HG03103 (cell line): ENCODE measurements at regions not wholly inside any gene's neighbourhood (a gene's known extent, or its start where the extent isn't known, plus 50 kb on each side); places are given as distances from the start of the nearest gene placed in this dataset.

Source experiments
- ATAC-seq: cut with Tn5 transposase; IDR thresholded peaks from one replicate; pipeline ENCODE4 v1.9.1; 2021; ENCODE audit warnings: low read depth; ENCODE audit not compliant: unreplicated experiment

DNA sequence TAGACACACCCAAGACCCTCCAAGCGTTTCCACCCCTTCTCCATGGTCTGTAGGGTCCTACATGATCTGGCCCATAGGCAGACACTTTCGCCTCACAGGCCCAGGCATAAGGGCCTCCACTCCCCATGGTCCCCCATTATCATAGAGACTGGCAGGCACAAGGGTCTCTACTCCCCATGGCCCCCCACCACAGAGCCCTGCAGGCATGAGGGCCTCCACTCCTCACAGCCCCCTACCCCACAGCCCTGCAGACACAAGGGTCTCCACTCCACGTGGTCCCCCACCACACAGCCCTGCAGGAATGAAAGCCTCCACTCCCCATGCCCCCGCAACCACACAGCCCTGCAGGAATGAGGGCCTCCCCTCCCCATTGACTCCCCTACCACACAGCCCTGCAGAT, 159.7 kb upstream of the AGAP1 start:
- ATAC-seq: no peak

DNA sequence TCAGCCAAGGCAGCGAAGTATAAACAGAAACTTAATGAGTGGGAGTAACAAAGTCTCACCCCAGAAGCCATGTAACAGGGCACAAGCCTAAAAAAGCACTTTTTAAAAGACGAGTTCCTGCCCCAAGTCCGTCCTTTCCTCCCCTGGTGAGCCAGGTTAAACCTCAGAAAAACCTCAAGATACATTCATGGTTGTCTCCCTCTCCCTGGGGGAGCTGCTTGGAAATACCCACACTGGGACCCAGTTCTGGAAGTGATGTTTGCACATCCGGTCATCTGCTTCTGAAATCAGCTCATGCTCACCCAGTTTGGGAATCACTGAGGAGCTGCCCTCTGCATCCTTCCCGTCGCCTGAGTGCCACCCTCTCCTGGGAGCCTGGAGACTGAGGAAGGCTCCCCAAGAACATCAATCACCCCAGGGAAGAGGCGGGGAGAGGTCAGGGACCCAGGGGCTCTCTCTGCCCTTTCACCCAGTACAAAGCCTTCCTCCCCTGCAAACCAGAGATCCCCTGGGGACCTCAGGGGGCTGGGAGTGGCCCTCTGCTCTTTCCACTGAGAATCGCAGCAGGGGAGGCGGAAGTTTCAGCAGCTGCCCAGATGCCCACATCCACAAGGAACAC, 150.6 kb upstream of the AGAP1 start:
- ATAC-seq: no peak

DNA sequence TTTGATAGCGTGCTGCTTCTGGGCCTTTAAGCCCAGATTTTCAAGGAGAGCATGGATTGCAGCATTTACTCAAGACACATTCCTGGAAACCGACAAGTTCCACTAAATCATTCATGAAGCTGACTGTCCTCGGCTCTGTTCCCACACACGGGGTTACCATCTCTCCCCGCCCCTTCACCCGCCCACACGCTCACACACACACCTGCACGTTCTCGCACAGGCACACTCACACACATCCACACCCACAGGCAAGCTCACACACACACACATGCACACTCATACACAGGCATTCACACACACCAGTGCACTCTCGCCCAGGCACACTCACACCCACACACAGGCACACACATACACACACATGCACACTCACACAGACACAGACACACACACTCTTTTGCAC, 150.0 kb upstream of the AGAP1 start:
- no peak for ATAC-seq

DNA sequence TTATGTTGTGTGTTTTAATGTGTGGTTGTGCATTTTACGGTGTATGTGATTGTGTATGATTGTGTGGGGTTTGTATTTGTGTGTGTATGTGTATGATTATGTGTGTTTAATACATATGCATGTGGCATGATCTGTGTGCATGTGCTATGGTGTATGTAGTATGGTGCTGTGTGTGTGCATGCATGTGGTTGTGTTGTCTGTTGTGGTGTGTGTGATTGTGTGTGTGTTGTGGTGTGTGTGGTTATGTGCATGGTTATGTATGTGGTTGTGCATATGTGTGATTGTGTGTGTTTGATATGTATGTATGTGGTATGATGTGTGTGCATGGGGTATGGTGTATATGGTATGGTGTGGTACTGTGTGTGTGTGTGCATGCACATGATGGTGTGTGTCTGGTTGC, 148.1 kb upstream of the AGAP1 start:
- no peak for ATAC-seq

DNA sequence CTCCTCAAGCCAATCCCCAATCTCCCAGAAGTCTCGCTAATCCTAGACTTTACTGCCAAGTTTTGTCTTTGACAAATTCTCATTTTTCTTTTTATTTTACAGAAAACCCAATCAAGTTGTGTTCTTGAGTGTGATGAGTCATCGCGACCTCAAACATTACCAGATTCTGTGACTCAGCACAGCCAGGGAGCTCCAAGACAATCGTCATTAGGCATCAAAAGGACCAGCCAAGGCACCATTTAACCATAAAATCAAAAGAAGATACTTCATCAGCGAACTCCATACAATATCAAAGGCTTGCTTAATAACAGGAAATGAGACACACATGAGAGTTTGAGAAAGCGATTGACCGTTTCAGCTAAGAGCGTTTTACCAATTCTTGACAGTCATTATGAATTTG, 146.2 kb upstream of the AGAP1 start:
- ATAC-seq: no peak

DNA sequence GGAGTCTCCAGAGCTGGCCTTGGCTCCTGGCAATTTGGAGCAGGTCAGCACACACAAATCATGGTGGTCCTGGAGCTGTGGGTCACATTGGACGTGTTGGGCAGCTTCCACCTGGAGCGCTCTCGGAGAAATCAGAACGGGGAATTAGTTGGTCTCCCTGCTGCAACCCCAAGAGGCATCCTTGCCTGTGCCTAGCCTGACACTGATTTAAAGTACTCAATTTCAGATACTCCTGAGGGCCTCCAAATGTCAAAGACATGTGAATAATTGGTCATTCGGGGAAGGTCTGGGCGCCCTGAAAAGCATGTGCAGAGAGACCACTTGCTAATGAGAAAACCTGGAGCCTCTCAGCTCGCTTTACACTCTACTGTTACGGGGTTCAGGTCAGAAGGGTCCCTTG, 145.5 kb upstream of the AGAP1 start:
- ATAC-seq: no peak

DNA sequence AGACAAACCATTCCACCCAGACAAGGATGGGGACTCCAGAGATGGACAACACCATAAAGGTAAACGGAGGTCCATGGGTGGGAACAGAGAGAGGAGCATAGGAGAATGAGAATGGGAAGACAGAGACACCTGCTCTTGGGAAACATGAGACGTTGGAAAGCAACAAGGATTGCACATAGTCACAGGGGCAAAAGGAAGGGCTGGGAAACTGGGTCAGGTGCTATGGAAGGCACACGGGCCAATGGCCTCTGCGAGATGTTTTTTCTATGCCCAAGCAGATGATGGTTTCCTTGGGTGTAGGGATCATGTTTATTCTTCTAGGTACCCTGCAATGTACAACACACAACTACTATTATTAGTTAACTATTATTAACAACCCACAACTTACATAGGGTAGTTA, 143.6 kb upstream of the AGAP1 start:
- ATAC-seq: no peak

DNA sequence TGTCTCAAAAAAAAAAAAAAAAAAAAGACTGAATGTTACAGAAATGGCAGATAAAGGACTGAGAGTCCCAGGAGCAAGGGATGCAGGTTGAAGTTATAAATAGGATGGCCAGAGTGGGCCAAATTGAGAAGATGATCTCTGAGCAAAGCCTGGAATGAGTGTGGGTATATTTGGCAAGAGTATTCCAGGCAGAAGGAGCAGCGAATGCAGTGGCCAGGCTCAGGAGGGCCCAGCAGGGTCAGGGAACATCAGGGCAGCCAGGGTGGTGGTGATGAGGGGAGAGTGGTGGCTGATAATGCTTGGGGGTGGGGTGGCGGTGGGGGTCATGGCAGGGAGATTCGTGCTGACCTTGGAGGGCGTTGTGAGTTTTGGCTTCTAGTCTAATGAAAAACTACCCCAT, 141.3 kb upstream of the AGAP1 start:
- no peak for ATAC-seq

DNA sequence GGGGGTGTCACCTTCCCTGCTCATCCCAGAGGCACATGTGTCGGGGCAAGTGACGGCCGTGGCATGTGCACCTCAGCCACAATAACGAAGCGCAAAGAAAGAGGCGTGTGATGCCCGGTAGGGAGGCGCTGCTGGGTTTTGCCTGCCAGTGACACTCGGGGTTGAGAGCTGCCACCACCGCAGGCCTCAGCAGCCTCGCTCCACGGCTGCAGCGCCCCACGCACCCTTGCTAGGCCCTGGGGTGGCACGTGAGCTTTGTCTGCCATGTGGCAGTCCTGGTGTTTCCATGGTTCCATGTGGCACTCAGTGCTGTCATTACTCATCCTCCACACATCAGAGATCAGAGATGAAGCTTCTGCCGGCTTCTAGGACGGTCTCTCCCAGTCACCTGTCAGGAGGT, 136.0 kb upstream of the AGAP1 start:
- no peak for ATAC-seq

DNA sequence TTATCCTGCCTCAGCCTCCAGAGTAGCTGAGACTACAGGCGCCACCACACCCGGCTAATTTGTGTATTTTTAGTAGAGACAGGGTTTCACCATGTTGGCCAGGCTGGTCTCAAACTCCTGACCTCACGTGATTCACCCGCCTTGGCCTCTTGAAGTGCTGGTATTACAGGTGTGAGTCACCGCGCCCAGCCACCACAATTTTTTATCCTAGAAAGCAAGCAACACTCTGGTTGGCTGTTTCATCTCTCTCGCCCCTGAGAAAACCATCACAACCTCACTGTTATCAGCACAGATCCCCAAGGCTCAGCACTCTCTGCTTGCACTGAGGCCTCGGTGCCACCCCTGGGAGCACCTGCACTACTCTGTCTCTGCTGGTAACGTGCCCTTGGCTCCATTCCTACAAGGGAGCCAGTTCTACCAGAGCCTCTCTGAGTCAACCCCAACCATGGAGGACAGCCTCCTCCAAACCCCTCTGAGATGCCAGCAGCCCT, 134.8 kb upstream of the AGAP1 start:
- no peak for ATAC-seq

DNA sequence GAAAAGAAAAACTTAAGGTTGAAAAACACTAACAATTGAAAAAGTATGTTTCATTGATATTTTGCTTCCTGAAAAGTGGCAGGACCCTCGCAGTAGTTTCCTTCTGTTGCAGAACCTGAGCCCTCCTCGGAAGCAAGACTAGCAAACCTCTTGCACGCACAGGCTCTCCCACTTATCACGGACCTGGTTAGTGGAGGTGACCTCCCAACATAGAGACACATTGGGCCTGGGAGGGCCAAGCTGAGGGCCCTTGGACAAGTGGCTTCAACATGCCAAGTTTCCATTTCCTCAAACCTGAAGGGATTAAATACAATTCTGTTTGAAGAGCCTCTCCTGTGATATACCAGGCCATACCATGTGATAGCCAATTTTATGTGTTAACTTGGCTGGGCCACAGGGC, 133.4 kb upstream of the AGAP1 start:
- ATAC-seq: no peak

DNA sequence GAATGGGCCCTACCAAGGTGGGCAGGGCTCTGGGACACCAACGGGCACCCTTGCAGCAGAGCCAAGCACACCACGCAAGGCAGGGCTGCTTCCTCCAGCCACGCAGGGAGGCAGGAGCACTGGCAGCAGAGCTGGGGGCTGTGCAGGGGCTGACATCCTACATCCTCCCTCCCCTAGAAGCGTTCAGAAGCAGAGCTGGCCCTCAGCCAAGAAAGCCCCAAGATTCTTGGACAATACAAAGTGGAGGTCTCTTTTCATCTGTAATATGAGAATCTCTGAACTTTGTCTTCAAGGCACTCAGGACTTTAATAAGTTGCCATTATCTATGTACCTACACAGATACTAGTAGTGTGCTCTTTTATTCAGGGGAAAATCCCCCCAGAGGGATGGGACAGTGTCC, 128.1 kb upstream of the AGAP1 start:
- ATAC-seq: no peak

DNA sequence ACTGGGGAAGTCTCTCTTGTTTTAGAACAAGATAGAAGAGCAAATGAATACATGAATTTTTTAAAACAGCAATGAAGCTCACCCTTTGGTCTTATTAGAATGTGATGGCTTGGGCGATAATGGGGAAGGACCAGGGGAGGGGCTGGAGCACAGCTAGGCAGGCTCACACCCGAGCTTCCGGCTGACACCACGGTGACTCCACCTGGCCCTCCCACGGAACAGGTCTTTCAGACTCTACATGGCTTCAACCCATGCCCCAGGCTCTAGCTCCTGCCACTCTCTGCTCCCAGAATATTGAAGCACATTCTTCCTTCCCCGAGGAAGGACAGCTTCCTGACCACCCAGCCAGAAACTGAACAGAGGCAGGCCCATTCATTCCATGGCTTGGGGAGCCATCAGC, 127.5 kb upstream of the AGAP1 start:
- no peak for ATAC-seq

DNA sequence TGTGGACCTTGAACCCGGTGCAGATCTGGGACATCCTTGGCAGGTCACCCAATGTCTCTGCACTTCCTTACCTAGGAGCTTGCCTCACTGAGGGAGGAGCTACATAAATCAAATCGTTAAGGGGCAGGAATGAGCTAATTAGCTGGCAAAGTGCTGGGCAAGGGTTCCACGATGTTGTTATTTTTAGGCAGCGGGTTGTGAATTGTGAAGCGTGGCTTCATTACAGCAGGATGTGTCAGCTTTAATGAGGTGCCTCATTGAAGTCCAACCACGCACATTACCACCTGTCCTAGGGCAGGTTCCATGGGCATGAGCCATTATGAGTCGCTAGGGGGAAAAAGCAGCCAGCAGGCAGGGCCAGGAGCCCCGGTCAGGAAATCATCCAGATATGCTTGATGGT, 127.0 kb upstream of the AGAP1 start:
- no peak for ATAC-seq

DNA sequence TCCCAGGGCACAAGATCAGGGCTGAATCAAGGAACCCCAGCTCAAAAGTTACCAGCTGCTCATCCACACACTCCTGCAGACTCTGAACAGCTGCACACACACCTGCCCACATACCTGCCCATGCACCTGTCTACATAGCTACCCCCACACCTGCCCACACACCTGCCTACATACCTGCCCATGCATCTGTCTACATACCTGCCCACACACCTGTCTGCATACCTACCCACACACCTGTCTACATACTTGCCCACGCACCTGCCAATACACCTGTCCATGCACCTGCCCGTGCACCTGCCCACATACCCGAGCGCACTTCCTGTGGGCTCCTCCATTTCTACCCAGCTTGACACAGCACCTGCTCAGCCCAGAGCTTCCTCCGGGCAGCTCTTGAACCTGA, 122.8 kb upstream of the AGAP1 start:
- no peak for ATAC-seq

DNA sequence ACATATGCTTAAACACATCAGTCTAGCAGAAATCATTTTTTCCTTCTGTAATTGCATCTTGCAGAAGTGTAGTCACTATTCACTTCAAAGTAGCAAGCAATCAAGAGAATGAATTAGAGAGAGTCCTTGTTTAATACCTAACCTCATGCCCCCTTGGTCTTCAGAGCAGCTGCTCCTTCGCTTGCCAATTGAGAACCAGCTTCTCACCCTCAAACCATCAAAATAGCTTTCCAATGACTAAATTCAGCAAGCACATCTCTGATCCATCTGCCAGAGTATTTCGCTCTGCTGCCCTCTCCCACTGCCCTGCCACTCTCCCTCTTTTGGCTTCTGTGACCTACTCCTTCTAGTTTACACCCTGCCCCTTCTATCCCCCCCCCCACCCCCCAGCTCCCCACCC, 120.7 kb upstream of the AGAP1 start:
- ATAC-seq: no peak

DNA sequence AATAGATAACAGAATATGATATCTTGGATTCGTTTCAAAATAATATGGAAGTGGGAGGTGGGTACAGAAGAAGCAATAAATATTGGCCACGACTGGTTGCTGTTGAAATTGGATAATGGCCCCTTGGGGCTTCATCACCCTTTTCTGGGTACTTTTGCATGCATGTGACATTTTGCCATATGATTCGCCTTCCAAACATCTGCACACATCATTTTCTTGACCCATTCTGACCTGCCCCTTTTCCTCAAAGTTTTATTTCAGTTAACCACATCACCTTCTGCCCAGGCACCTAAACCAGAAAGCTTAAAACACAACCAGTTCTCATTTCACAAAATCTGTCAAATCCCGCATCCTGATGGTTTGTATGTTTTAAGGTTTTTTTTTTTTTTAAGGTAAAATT, 116.7 kb upstream of the AGAP1 start:
- ATAC-seq: no peak

DNA sequence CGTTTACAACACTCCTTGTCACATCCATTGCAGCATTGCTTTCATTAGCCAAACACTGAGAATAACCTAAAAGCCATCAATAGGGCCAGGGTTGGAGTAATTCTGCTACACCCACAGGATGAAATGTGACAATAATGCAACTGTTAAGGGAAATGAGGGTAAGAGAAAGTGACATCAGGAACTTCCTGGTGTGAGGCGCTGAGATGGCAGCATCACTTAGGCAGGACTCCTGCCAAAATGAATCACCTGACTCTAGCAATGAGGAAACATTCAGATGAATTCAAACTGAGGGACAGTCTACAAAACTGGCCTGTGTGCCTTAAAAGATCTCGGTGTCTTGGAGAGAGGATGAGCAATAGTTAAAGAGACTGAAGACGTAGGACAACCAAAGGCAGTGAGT, 115.6 kb upstream of the AGAP1 start:
- ATAC-seq: no peak

DNA sequence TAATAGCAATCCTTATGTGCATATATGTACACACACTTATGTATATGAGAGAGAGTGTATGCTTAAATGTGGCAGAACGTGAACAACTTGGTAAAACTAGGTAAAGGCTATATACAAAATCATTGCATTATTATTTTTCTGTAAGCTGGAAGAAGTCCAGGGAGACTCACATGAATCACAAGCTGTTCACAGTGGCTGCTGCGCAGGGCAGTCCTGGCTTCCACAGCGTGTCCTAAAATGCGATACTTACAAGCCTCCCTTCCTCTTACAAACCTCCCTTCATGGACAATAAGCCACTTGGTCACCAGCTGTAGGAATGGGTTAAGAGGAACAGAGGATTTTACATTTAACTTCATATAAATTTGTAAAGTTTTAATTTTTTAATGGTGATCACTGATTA, 114.9 kb upstream of the AGAP1 start:
- ATAC-seq: no peak

DNA sequence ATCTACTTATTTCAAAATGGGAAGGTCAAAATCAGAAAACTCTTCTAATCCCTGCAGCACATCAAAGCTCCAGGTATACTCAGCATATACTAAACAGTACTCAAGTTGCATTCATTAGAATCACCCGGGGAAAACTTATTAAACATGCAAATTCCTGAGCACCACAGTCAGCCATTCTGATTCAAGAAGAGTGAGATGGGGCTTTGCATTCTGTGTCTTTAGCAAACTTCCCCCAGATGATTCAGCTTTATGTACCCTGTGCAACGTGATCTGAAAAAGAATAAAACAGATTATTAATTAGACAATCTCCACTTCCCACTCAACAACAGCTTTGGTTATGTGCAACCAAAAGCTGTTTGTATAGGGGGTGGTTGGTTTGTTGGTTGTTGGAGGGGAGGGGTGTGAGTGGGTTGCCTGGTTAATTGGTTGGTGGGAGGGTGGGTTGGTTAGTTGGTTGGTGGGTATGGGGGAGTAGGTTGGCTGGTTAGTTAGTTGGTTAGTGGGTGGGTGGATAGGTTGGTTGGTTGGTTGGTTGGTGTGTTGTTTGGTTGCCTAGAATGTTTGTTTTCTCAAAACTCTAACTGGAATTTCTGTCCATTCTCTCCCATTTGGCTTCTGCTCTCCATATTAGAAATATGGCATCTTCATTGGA, 112.5 kb upstream of the AGAP1 start:
- no peak for ATAC-seq

DNA sequence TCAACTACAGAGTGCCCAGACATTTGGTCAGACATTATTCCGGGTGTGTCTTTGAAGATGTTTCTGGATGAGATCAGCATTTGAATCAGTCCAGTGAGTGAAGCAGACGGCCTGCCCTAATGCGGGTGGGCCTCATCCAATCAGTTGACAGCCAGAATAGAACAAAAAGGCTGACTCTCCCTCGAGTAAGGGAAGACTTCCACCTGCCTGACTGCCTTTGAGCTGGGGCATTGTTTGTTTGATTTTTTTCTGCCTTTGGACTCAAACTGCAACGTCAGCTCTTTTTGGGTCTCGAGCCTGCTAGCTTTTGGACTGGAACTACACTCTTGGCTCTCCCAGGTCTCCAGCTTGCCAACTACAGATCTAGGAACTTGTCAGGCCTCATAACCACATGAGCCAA, 111.7 kb upstream of the AGAP1 start:
- no peak for ATAC-seq

DNA sequence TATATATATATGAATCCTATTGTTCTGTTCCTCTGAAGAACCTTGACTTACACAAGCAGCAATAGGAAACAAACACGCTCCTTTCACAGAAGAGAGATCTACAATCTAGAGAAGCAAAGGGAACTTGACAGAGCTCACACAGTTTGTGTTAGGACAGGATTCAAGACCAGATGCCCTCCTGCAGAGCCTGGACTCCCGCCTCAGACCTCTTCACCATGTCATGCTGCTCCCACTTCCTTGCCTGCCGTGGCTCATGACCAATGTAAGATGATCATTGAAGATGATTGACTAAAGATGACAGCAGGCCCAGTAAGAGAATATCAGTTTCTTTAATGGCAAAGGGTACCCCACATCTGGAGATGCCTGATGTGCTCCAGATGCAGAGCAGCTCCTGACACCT, 111.2 kb upstream of the AGAP1 start:
- no peak for ATAC-seq
